Gastrocnemius medialis (tissue), 4 donors: ENCODE measurements at regions not wholly inside any gene's neighbourhood (a gene's known extent, or its start where the extent isn't known, plus 50 kb on each side); places are given as distances from the start of the nearest gene placed in this dataset.

Source experiments
- POLR2A ChIP-seq, 2 donors: fragments of 450-650 bp; IDR thresholded peaks; one replicate each; pipeline ENCODE4 v1.6.1; 2017; ENCODE audit warnings: antibody characterized with exemption in 2 of 2, mild to moderate bottlenecking in 2 of 2, moderate library complexity in 2 of 2
- TF ChIP-seq, protein P1 (sequence below), 5 experiments: fragments of 450-650 bp in 3 of 5; fragments of 200-600 bp in 2 of 5; sonication (generic) in 2 of 5; IDR thresholded peaks in 4 of 5; conservative IDR thresholded peaks in 1 of 5; 1 replicate in 4 of 5; 2 replicates in 1 of 5; pipeline ENCODE4 v1.5.1; 2016 to 2019; ENCODE audit warnings: antibody characterized with exemption in 5 of 5, mild to moderate bottlenecking in 3 of 5, moderate library complexity in 3 of 5

- TF ChIP-seq, protein P1, sequence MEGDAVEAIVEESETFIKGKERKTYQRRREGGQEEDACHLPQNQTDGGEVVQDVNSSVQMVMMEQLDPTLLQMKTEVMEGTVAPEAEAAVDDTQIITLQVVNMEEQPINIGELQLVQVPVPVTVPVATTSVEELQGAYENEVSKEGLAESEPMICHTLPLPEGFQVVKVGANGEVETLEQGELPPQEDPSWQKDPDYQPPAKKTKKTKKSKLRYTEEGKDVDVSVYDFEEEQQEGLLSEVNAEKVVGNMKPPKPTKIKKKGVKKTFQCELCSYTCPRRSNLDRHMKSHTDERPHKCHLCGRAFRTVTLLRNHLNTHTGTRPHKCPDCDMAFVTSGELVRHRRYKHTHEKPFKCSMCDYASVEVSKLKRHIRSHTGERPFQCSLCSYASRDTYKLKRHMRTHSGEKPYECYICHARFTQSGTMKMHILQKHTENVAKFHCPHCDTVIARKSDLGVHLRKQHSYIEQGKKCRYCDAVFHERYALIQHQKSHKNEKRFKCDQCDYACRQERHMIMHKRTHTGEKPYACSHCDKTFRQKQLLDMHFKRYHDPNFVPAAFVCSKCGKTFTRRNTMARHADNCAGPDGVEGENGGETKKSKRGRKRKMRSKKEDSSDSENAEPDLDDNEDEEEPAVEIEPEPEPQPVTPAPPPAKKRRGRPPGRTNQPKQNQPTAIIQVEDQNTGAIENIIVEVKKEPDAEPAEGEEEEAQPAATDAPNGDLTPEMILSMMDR (IDR thresholded peaks at IDR 0.05 in 4 of 5, conservative IDR thresholded peaks at IDR 0.05 in 1 of 5), result no peak
- no peak for TF ChIP-seq POLR2A (IDR thresholded peaks at IDR 0.05)
Measured at GRCh38 chr16:51538707-51539498, 387.8 kb upstream of the SALL1 start.
